Heart left ventricle (tissue), 16 donors: ENCODE measurements at regions not wholly inside any gene's neighbourhood (a gene's known extent, or its start where the extent isn't known, plus 50 kb on each side); places are given as distances from the start of the nearest gene placed in this dataset.

Experiments used
- ATAC-seq, 4 donors: fragments of 200-7000 bp; cut with Tn5 transposase; one replicate each; pipeline ENCODE4 v1.9.1; 2020 to 2022; ENCODE audit warnings: moderate library complexity in 4 of 4, mild to moderate bottlenecking in 3 of 4, moderate number of reproducible peaks in 1 of 4
- DNase-seq, 5 donors: peaks; one replicate each; pipeline ENCODE4 v3.0.0-alpha.2; 2020
- H3K27ac ChIP-seq, 12 donors: fragments of 200-600 bp; sonication (generic) in 4 of 12; one replicate each; pipeline versions ENCODE4 v1.5.0 to v1.8.0; 2016 to 2022; ENCODE audit warnings: mild to moderate bottlenecking in 2 of 12
- H3K27me3 ChIP-seq, 9 donors: fragments of 200-600 bp; sonication (generic) in 2 of 9; one replicate each; pipeline versions ENCODE4 v1.5.1 to v1.8.0; 2016 to 2022; ENCODE audit warnings: mild to moderate bottlenecking in 3 of 9
- H3K36me3 ChIP-seq, 9 donors: fragments of 200-600 bp; sonication (generic) in 2 of 9; one replicate each; pipeline versions ENCODE4 v1.5.0 to v1.8.0; 2018 to 2022; ENCODE audit warnings: mild to moderate bottlenecking in 2 of 9
- H3K4me1 ChIP-seq, 12 donors: fragments of 200-600 bp; sonication (generic) in 4 of 12; one replicate each; pipeline versions ENCODE4 v1.5.0 to v1.8.0; 2016 to 2022; ENCODE audit warnings: mild to moderate bottlenecking in 3 of 12
- H3K4me3 ChIP-seq, 12 donors: fragments of 200-600 bp; sonication (generic) in 4 of 12; one replicate each; pipeline versions ENCODE4 v1.5.0 to v1.8.0; 2017 to 2022; ENCODE audit warnings: mild to moderate bottlenecking in 9 of 12, moderate library complexity in 4 of 12
- H3K9me3 ChIP-seq, 12 donors: fragments of 200-600 bp; sonication (generic) in 4 of 12; one replicate each; pipeline versions ENCODE4 v1.5.0 to v1.8.0; 2016 to 2022; ENCODE audit warnings: mild to moderate bottlenecking in 1 of 12
- CTCF ChIP-seq, 12 donors: fragments of 200-600 bp; sonication (generic) in 4 of 12; IDR thresholded peaks; one replicate each; pipeline versions ENCODE4 v1.5.0 to v1.8.0; 2018 to 2022; ENCODE audit warnings: antibody characterized with exemption in 12 of 12, mild to moderate bottlenecking in 5 of 12
- POLR2A ChIP-seq, 2 donors: fragments of 450-650 bp; IDR thresholded peaks; one replicate each; pipeline ENCODE4 v1.6.1; 2017; ENCODE audit warnings: antibody characterized with exemption in 2 of 2, mild to moderate bottlenecking in 2 of 2, moderate library complexity in 2 of 2
- WGBS, 4 donors: extraction: QIAGEN DNeasy Blood & Tissue Kit in 2 of 4; methylation state at CpG; one replicate each; pipeline versions ENCODE4 v1.1.5 to v1.1.7; 2013 to 2018; 5-methylcytosine and 5-hydroxymethylcytosine counted together
- intact Hi-C, 10 donors: fragments of 100-400 bp; cut with DNase I; formaldehyde crosslinking; loops; one replicate each; pipeline versions ENCODE4 v1.11.1 to v1.14.2; 2022
- donor health status: ischemic (EF 13 %, LVEDD 7.1; RV severe dilation, severe dysfunction).
- donor health status: healthy with polysubstance abuse.
- donor health status: DM: no; HTN: yes; CAD: no.
- donor health status: DM: no; HTN: no; CAD: no.
- donor health status: ischemic (EF 25% LVEDD 6.9; RV normal size, moderate dysfunction).
- donor health status: ischemic (EF 25% LVEDD 5.7; RV mildly dilated, moderate dysfunction).
- donor health status: healthy.
- donor health status: DM: yes; HTN: yes; CAD: no.
- donor health status: ischemic (EF 35%, LVEDD 5.7; RV mildly dilated, moderate dysfunction).
- donor health status: nonischemic (EF 11% LVEDD 7.7; RV severe dilation, severe dysfunction).
- donor health status: DM: yes; HTN: yes; CAD: no.
- donor health status: PGD.
- donor health status: ischemic (EF 29% LVEDD 5.4; RV normal size, mild dysfunction).
- donor health status: nonischemic (EF 23%, LVEDD 6.1; RV moderate dilation, normal function).

DNA sequence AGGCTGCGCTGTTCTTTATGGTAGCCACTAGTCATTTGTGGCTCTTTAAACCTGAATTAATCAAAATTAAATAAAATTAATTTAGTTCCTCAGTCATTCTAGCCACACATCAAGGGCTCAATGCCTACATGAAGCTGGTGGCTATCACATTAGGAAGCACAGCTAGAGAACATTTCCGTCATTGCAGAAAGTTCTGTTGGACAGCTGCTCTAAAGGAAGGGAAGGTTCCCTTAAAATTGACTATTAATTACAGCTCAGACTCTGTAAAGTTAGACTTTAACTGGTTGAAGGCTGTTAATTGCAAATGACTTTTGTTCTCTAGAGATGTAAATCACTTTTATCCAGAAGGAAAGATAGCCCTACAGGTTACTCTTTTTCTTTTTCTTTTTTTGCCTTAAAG is 202.7 kb upstream of the ADAMTS9 start:
- peak overlapping the region; percentile 28 to 83 (median 62) for H3K27ac ChIP-seq
- H3K36me3 ChIP-seq: no peaks in the 10 kb centered on the region
- H3K9me3 ChIP-seq: peaks cover 0 to 4% (median 0%) of the 10 kb centered on the region in 12 donors
- no peaks in the 10 kb centered on the region for H3K27me3 ChIP-seq
- TF ChIP-seq POLR2A (IDR thresholded peaks at IDR 0.05) (no peak), CTCF (IDR thresholded peaks at IDR 0.05) (no peak)
- H3K4me3 ChIP-seq: no peak overlapping the region
- 59 to 75% (median 70%) methylated on average over 2 of the region's 2 CpGs for WGBS, 4 donors
- no peak for DNase-seq
- intact Hi-C loops: loop anchor here in 3 of 10 donors (2.0 to 10.0 kb wide), 3 partner anchors 44 to 356 kb away; no protein-coding TSS in a partner anchor
- peaks cover 0 to 49% (median 32%) of the 10 kb centered on the region in 12 donors for H3K4me1 ChIP-seq
- ATAC-seq: peak in 1 of 4 donors; percentile 12

GRCh38 chr3:64890006-64890405 is 202.2 kb upstream of the ADAMTS9 start:
- WGBS, 4 donors: 30 to 46% (median 40%) methylated on average over 10 of the region's 10 CpGs
- peak; percentile 46 to 90 (median 74) for ATAC-seq
- peaks cover 0 to 4% (median 0%) of the 10 kb centered on the region in 12 donors for H3K9me3 ChIP-seq
- no peaks in the 10 kb centered on the region for H3K36me3 ChIP-seq
- TF ChIP-seq CTCF (IDR thresholded peaks at IDR 0.05) (no peak), POLR2A (IDR thresholded peaks at IDR 0.05) (no peak)
- peaks cover 0 to 46% (median 30%) of the 10 kb centered on the region in 12 donors for H3K4me1 ChIP-seq
- H3K4me3 ChIP-seq: no peak overlapping the region
- H3K27ac ChIP-seq: peak overlapping the region; percentile 28 to 83 (median 62)
- DNase-seq: peak; percentile 72 to 83 (median 81)
- intact Hi-C loops: loop anchor here in 3 of 10 donors (2.0 to 10.0 kb wide), 3 partner anchors 43 to 355 kb away; no protein-coding TSS in a partner anchor
- H3K27me3 ChIP-seq: no peaks in the 10 kb centered on the region

DNA sequence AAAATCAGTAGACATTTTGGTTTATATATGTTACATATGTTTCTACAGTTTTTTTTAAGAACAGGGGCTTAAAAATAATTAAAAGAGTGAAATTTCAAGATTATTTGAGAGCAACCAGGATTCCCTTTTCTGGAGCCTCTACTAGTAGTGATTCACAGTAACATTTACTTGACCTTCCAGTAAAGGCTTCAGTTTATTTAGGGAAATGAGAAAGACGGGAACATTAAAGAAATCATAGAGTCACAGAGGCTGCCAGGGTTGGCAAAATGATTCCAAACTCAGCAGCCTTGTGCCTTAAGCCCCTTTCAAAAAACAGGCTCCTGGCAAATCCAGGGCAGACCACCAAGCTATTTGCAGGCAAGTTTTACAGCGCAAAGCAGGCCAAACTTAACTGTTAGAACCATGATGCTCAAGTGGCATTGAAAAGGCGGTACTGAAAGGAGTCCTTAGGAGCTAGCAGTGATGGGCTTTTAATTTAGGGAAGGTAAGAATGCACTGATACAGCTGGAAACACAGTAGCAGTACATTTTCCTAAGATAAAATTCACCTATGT is 201.1 kb upstream of the ADAMTS9 start:
- WGBS, 4 donors: 79 to 89% (median 87%) methylated on average over 3 of the region's 3 CpGs
- Histone ChIP-seq H3K9me3 (peaks cover 0 to 4% (median 0%) of the 10 kb centered on the region in 12 donors), H3K27ac (peak overlapping the region in 11 of 12 donors; percentile 8 to 77 (median 46)), H3K36me3 (no peaks in the 10 kb centered on the region), H3K4me1 (peaks cover 0 to 41% (median 22%) of the 10 kb centered on the region in 12 donors), H3K4me3 (no peak overlapping the region), H3K27me3 (no peaks in the 10 kb centered on the region)
- intact Hi-C loops: no loop called here
- DNase-seq (no peak), ATAC-seq (peak in 1 of 4 donors; percentile 22)
- TF ChIP-seq POLR2A (IDR thresholded peaks at IDR 0.05) (no peak), CTCF (IDR thresholded peaks at IDR 0.05) (no peak)

DNA sequence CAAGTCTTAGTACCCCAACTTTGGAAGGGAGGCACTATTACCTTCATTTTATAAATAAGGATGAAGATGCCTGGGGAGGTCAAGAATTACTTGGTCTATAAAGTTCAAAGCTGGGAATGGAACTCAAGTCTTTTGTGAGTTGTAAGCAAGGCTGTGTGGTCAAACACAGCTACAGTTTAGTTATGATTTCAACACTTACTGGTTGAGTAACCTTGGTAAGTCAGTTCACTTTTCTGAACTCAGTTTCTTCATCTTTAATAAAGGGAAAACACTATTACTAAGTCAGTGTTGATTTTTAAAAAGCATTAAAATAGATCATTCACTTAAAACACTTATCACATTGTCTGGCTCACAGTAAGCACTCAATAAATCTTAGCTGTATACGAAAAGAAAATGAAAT is 200.4 kb upstream of the ADAMTS9 start:
- Histone ChIP-seq H3K27ac (peak overlapping the region in 3 of 12 donors; percentile 8 to 61 (median 53)), H3K36me3 (no peaks in the 10 kb centered on the region), H3K4me1 (peaks cover 0 to 38% (median 19%) of the 10 kb centered on the region in 12 donors), H3K27me3 (no peaks in the 10 kb centered on the region), H3K4me3 (no peak overlapping the region), H3K9me3 (peaks cover 0 to 4% (median 0%) of the 10 kb centered on the region in 12 donors)
- no peak for TF ChIP-seq CTCF (IDR thresholded peaks at IDR 0.05)
- TF ChIP-seq POLR2A (IDR thresholded peaks at IDR 0.05): no peak
- DNase-seq (no peak), ATAC-seq (no peak)
- WGBS, 4 donors: 92 to 96% (median 93%) methylated on average over 1 of the region's 1 CpG
- intact Hi-C loops: no loop called here
